ENCODE measurements at regions not wholly inside any gene's neighbourhood (a gene's known extent, or its start where the extent isn't known, plus 50 kb on each side); places are given as distances from the start of the nearest gene placed in this dataset.

DNA sequence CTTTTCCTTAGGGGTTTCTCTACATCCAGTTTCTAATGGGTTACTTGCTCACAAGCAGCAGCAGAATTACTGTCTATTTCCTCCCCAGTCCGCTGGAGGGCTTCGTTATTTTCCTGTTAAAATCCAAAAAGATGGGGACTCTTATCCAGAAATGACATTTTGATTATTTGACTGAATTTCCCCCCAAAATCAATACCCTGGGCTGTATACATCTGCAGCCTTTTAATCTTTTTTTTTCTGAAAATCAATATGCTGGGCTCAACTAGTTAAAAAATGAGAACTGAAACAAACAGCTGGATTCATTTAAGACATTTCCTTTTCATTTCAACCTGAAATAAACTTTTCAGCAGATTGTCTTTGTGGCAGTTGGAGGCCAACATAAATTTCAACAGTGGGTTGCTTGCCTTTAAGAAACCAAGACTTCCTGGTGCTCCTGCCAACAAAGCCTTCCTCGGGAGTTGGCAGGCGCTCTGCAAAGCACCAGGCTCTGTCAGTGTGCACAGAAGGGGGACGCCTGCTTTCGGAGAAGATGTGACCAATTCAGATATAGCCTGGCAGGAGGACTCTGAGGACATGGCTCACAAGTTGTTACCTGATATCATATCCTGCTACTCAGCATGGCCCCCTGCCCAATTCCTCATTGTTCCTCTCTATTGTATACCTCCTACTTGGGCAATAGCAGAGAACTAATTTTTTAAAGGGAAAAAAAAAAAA, 204.7 kb upstream of the ARG1 start:
- no peak for DNase-seq (ENCODE audit: insufficient read length, low spot score)
- no peak for FAIRE-seq

DNA sequence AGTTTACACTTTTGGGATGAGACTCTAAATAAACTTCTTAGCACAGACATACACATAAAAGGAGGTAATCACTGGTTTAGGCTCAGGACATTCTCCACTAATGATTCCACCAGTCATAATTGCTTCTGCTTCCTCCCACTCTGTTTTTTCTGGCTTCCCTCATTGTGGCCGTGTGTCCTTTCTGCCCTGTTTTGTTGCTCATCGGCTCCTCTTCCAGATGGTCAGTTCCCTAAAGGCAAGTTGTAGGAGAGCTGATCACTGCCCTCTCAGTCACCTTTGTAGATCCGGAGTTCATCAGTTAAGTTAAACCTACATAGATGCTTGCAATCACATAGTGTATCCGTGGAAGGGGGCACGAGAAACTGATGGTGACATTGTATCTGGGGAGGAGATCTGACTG, 200.5 kb upstream of the ARG1 start:
- FAIRE-seq: no peak
- DNase-seq (ENCODE audit: insufficient read length, low spot score): no peak
- no peak for TF ChIP-seq POLR2A (IDR thresholded peaks at IDR 0.05; ENCODE audit: low read depth, low read length)

More for the DNA sequence above, 204.7 kb upstream of the ARG1 start:
- no peak for TF ChIP-seq POLR2A (IDR thresholded peaks at IDR 0.05; ENCODE audit: low read depth, low read length)

DNA sequence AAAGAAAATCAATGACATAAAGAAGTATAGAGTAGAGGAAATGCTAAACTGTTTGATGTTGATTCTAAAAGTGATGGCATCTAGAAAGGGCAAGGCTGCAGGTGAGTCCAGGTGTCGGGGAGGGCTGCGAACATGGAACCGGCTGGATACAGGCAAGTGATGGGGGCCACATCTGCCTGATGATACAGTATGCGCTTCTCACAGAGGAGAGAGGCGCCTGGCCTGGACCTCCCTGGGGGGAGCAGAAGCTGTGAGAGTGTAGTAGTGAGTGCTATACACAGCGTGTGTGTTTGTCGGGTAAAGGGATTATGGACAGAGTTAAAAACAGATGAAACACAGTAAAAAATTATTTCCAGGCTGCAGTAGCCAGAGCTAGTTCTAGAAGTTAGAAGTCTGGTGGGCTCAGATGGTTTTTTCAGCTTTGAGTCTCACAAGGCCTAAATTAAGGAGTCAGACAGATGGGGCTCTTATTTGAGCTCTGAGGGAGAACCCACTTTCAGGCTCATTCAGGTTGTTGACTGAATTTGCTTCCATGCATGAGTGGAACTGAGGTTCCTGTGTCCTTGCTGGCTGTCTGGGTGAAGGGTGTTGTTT, 195.8 kb upstream of the ARG1 start:
- no peak for DNase-seq (ENCODE audit: insufficient read length, low spot score)
- TF ChIP-seq POLR2A (IDR thresholded peaks at IDR 0.05; ENCODE audit: low read depth, low read length): no peak

DNA sequence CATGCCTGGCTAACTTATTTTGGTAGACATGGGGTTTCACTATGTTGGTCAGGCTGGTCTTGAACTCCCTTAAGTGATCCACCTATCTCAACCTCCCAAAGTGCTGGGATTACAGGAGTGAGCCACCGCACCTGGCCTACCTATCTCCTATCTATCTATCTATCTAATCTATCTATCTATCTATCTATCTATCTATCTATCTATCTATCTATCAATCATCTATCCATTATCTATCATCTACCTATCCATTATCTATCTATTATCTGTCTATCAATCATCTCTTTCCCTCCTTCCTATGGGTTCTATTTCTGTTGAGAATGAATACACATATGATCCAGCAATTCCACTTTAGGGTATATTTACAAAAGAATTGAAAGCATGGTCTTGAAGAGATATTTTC, 194.2 kb upstream of the ARG1 start:
- FAIRE-seq: no peak
- TF ChIP-seq POLR2A (IDR thresholded peaks at IDR 0.05; ENCODE audit: low read depth, low read length): no peak
- no peak for DNase-seq (ENCODE audit: insufficient read length, low spot score)

More for the DNA sequence above, 195.8 kb upstream of the ARG1 start:
- no peak for FAIRE-seq

DNA sequence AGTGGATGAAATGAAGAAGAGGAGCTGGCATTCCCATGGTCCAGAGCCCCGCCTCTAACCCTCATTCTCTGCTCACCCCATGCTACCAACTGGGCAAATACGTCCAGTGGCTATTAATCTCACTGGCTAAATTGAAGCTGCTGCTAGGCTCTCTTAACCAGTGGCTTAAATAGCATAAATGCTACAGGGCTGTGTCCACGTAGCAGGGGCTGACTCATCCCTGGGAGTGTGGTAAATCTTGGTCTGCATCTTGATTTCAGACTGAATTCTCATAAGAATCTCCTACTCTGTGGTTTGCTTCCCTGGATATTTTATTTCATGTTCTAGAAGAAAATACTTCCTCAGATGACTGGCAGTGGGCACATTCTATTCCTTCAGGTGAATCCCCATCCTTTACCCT, 193.1 kb upstream of the ARG1 start:
- TF ChIP-seq POLR2A (IDR thresholded peaks at IDR 0.05; ENCODE audit: low read depth, low read length): no peak
- FAIRE-seq (no peak), DNase-seq (ENCODE audit: insufficient read length, low spot score) (peak; percentile 7)

DNA sequence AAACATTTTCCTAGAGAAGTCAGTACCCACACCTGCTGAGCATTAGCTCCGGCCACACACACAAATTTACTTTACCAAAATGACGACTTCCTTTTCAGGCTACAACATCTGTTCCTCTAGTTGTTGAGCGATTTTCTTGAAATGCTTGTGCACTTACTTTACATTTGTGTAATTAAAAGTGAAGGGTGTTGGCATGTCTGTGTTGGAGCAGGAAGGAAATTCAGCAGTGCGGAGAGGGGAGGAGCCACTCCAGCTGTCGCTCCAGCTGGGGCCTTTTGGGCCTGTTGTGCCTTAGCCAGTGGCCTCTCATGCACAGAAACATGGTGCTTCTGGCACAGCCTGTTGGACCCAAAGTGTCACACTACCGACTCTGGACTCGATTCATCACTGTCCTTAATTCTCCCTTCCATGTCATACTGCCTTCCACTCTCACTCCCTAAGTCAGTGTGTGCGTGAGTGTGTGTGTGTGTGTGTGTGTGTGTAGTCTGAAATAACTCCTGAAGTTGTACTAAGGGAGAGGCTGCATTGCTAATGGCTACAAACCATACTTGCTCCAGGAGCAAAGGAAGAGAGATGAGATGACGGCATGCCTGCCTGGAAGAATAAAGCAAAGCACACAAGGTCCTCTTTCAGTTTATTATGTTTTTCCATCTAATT, 191.8 kb upstream of the ARG1 start:
- no peak for TF ChIP-seq POLR2A (IDR thresholded peaks at IDR 0.05; ENCODE audit: low read depth, low read length)
- FAIRE-seq: no peak
- no peak for DNase-seq (ENCODE audit: insufficient read length, low spot score)

DNA sequence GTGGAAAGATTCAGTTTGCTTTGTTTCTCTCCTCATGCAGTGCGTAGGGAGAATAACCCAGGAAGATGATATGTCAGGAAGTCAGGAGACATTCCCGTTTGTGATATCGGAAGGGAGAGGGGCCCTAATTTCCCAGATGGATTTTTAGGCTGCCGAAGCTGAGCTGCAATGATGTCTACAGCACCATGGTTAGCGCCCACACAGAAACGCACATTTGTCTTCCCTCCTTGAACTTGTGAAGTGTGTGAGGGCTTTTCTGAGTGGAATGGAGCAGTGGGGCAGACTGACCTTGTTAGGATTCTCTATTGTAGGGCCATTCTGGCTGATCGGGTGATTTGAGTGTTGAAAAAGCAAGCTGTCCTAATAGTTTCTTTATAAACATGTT, 191.3 kb upstream of the ARG1 start:
- FAIRE-seq: no peak
- DNase-seq (ENCODE audit: insufficient read length, low spot score): no peak
- TF ChIP-seq POLR2A (IDR thresholded peaks at IDR 0.05; ENCODE audit: low read depth, low read length): no peak

DNA sequence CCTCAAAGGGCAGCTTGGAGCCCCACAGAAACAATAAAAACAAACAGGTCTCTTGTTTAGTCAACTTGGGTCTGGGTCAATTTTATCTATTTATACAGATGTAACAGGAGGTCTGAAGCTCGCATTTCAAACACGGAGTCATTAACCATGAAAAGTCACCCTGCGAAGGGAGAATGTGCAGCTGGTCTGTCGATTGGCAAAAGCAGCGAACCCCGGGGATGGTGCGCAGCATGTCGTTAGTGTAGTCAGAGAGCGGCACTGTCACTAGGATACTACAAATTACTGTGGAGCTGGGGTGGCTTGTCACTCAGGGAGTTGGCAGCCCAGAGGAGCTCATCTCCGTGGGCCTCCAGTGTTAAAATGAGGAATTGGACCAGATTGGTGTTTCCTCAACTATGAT, 190.4 kb upstream of the ARG1 start:
- DNase-seq (ENCODE audit: insufficient read length, low spot score): no peak
- no peak for FAIRE-seq
- TF ChIP-seq POLR2A (IDR thresholded peaks at IDR 0.05; ENCODE audit: low read depth, low read length): no peak

DNA sequence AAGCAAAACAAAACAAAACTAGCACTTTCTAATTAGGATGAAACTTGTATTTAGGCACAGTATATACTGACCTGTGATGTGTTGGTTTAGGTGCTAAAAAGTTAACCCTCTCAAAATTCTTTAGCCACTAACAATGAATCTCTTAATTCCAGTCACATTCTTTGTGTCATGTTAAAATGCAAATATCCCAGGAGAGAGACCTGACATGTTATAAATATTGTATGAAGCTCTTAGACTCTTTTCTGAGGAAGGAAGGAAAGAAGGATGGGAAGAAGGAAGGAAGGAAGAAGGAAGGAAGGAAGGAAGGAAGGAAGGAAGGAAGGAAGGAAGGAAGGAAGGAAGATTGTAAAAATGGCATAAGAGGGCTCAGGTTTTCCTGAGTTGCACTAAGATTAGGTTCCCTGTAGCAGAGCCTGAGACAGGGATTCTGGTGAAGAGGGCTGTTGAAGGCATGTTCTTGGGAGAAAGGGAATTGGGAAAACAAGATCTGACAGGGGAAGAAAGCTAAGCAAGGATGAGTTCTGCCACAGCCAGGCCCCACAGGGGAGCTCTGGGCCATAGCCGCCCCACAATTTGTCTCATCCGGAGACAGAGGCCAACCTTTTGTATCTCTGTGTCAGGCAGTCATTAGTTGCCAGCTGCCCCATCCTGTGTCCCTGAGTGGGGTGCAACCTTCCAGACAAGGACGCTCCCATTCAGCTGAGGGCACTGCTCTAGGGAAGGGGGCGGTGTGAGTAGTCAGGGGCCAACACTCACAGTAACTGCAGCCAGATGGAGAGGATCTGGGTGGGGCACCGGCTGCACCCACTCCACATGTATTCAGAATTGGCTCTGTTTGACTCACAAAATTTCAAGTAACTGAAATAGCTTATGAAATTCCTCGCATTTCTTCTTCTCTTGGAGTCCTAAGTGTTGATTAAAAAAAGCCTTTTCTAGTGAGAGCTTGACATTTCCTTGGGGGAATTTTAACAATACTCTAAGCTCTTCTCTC, 189.3 kb upstream of the ARG1 start:
- TF ChIP-seq POLR2A (IDR thresholded peaks at IDR 0.05; ENCODE audit: low read depth, low read length): no peak
- no peak for DNase-seq (ENCODE audit: insufficient read length, low spot score)

DNA sequence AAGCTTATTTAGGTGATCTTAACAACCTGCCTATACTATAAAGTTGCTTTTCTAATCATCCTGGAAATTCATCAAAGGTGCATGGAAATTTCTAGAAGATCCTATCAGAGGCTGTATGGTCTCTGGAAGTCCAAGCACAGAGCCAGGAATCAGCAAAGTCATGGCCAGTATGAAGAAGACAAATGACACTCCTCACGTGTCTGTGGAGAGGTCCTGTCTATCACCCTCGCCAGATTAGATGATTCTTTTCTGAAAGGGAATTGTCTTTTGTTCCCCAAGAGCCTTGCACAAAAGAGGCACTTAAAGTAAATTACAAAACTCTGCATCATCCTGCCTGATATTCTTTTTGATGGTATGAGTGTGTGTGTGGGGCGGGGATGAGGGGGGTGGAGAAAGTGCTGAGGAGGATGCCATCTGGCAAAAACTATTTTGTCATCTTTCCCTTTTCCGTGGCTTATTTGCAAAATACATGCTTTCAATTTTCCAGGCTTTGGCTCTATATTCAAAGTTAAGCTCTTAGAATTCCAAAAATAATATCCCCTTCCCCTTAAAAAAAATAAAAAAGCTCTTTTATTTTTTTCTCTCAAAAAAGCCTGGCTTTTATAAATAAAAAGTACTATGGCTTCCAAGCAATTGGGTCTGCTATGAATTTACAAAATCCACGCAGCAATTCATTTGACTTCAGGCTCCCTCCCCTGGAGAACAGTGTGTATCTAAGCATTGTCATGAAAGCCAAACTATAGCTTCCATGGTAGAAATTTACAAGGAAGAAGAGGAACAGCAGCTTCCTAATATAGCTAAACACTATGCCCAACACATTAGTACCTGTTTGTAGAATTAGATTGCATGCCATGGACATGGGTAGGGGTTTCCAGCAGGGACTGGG, 185.2 kb upstream of the ARG1 start:
- FAIRE-seq: no peak
- TF ChIP-seq POLR2A (IDR thresholded peaks at IDR 0.05; ENCODE audit: low read depth, low read length): no peak

More for the DNA sequence above, 189.3 kb upstream of the ARG1 start:
- FAIRE-seq: no peak

DNA sequence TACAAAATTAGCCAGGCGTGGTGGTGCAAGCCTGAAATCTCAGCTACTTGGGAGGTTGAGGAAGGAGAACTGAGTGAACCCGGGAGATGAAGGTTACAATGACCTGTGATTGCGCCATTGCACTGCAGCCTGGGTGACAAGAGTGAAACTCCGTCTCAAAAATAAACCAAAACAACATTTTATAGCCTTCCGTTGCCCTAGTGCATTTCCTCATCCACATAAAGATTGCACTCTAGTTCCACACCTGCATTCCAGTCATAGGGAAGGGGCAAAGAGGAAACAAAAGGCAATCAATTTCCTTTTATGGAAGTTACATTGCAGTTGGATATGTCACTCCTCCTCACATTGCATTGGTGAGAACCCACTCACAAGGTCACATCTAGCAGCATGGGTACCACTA, 182.7 kb upstream of the ARG1 start:
- FAIRE-seq (no peak), DNase-seq (ENCODE audit: insufficient read length, low spot score) (no peak)
- no peak for TF ChIP-seq POLR2A (IDR thresholded peaks at IDR 0.05; ENCODE audit: low read depth, low read length)

More for the DNA sequence above, 185.2 kb upstream of the ARG1 start:
- no peak for DNase-seq (ENCODE audit: insufficient read length, low spot score)

DNA sequence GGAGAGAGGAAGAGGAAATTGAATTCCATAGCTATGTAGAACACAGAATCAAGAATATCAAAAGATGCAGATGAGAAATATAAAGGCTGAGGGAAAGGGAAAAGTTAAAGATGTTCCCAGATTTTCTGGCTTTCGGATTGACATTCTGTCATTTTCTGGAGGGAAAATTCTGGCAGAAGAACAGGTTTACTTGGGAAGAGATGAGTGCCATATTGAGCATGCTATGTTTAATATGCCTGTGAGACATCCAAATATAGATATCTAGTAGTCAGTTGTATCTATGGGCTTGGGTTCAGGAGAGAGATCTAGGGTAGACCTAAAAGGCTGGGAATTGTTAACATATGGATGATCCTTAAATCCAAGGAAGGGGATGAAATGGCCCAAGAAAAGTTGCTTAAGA, 181.9 kb upstream of the ARG1 start:
- TF ChIP-seq POLR2A (IDR thresholded peaks at IDR 0.05; ENCODE audit: low read depth, low read length): no peak
- DNase-seq (ENCODE audit: insufficient read length, low spot score) (no peak), FAIRE-seq (no peak)

DNA sequence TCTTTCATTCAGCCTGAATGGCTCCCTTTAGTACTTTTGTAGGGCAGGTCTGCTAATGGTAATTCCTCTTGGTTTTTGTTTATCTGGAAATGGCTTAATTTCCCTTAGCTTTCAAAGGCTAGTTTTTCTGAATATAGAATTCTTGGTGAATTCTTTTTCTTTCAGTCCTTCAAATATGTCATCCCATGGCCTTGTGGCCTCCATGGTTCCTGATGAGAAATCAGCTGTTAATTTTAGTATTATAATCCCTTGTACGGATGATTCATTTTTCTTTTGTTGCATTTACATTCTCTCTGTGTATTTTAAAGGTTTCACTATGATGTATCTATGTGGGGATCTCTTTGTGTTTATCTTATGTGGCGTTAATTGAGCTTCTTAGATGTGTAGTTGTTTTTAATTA, 179.6 kb upstream of the ARG1 start:
- TF ChIP-seq POLR2A (IDR thresholded peaks at IDR 0.05; ENCODE audit: low read depth, low read length): no peak
- FAIRE-seq (no peak), DNase-seq (ENCODE audit: insufficient read length, low spot score) (no peak)
